GM12872 (cell line): ENCODE measurements at regions not wholly inside any gene's neighbourhood (a gene's known extent, or its start where the extent isn't known, plus 50 kb on each side); places are given as distances from the start of the nearest gene placed in this dataset.
A peak's percentile ranks its signal among the peaks of the same experiment; 100 is the strongest.

Source experiments
- TF ChIP-seq, protein P1 (sequence below): IDR thresholded peaks from 3 replicates; pipeline ENCODE4 v1.5.1; 2011; ENCODE audit warnings: low read depth, mild to moderate bottlenecking, low read length, moderate library complexity; ENCODE audit not compliant: insufficient read depth

DNA sequence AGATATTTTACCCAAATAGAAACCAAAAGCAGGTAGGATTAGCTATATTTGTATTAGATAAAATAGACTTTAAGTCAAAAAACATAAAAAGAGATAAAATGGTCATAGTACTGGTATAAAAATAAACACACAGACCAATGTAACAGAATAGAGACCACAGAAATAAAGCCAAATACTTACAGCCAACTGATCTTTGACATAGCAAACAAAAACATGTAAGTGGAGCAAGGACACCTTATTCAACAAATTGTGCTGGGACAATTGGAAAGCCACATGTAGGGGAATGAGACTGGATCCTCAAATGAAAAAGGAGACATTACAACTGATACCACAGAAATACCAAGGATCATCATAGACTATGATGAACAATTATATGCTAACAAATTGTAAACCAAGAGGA is 94.5 kb upstream of the SIRPG start:
- TF ChIP-seq, protein P1, sequence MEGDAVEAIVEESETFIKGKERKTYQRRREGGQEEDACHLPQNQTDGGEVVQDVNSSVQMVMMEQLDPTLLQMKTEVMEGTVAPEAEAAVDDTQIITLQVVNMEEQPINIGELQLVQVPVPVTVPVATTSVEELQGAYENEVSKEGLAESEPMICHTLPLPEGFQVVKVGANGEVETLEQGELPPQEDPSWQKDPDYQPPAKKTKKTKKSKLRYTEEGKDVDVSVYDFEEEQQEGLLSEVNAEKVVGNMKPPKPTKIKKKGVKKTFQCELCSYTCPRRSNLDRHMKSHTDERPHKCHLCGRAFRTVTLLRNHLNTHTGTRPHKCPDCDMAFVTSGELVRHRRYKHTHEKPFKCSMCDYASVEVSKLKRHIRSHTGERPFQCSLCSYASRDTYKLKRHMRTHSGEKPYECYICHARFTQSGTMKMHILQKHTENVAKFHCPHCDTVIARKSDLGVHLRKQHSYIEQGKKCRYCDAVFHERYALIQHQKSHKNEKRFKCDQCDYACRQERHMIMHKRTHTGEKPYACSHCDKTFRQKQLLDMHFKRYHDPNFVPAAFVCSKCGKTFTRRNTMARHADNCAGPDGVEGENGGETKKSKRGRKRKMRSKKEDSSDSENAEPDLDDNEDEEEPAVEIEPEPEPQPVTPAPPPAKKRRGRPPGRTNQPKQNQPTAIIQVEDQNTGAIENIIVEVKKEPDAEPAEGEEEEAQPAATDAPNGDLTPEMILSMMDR = no peak

DNA sequence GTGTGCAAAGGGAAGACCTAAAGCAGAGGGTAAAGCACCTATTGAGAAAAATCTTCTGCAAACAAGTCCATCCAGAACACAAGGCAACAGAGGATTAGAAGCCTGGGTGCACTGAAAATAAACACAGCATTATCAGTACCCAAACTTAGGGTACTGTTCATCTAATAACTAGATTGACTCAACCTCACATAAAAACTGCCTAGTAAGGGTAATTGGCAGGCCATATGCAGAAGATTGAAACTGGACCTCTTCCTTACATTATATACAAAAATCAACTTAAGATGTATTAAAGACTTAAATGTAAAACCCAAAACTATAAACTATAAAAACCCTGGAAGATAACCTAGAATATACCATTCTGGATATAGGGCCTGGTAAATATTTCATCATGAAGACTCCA is 91.2 kb upstream of the SIRPG start:
- TF ChIP-seq, protein P1 = no peak

DNA sequence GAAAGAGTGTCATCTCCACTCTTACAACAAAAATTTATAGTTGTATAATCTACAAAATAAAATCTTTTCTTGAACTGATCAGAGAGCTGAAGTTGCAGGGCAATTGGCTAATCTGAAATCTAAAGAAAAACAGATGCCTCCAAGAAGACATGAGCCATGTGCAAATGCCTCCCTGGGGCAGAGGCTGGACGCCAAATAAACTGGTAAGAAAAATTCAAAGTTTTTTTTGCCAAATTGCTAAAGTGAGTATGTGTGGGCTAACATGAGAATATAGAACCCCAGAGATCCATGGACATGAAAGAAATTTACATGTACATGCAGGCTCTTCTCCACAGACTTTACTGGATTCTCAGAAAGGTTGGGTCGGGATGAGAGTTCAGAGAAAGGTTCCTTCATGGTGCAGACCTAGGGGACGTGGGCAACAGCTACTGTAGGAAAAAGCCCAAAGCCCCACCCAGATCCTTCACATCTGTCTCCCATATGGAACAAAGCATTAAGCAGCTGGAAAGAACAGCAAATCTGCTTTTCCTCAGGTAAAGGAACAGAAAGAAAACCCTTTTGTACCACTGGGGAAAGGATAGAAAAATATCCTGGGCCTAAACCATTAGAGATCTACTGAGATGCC is 90.5 kb upstream of the SIRPG start:
- TF ChIP-seq, protein P1 = no peak

DNA sequence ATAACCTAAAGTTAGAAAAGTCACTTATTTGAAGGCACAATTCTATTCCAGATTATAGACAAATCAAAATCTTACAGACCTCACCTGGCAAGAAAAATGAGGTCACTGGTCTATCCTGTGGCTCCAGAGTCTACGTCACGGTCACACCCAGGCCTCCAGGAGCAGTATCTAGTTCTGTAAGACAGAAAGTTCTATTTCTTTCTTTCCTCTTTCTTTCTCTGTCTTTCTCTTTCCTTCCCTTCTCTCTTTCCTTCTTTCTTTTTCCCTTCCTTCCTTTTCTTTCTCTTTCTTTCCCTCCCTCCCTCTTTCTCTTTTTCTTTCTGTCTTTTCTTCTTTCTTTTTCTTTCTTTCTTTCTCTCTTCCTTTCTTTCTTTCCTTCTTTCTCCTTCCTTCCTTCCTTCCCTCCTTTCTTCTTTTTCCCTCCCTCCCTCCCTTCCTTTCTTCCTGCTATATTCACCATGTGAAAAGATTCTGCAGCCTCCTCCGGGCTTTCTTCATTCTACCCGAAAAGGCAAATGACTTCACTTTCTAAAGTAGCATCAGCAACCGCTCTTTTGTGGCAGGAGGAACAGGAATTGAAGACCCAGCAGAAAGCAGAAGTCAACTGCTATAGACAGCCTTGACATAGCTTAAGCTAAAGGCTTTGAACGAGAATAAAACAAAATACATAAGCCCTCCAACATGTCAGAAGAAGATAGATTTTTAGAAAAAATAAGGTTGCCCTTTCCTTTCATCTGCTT is 83.9 kb upstream of the SIRPG start:
- TF ChIP-seq, protein P1 = no peak

DNA sequence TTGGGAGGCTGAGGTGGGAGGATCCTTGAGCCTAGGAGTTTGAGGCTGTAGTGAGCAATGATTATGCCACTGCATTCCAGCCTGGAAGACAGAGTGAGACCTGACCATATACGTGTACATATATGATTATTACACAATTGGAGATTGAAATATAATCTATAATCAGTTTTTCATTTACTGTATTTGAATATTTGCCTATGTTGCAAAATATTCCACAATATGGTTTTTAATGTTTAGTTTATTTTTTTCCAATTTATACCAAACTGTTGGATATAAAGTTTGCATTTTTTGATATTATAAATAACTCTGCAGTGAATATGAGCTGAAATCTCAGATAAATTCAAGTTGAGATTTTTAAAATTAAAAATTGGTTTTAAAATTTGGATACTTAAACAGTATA is 79.6 kb upstream of the SIRPG start:
- TF ChIP-seq, protein P1 = no peak

DNA sequence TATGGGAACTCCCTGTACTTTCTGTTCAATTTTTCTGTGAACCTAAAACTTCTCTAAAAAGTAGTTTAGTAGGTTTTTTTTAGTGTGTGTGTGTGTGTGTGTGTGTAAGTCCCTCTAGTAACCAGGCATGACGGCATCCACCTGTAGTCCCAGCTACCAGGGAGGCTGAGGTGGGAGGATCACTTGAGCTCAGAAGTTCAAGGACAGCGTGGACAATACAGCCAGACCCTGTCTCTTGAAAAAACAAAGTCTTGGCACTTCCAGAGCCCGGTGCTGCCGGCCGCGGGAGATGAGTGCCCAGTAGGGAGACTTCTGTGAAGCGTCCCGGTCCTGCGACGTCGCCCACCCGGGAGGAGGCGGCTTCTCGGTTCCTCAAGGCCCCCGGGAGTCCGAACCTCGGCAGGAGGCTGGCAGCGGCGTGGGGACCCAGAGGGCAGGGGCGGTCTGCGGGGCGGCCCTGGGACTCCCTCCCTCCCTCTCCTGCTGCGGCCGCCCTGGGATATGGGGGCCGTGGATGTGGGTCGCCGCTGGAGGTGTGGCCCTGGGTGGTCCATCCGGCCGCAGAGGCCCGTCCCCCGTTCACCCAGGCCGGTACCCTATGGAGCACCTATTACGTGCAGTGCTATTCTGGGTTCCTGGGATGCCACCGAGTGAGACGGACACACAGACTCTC is 78.0 kb upstream of the SIRPG start:
- TF ChIP-seq, protein P1 = no peak

DNA sequence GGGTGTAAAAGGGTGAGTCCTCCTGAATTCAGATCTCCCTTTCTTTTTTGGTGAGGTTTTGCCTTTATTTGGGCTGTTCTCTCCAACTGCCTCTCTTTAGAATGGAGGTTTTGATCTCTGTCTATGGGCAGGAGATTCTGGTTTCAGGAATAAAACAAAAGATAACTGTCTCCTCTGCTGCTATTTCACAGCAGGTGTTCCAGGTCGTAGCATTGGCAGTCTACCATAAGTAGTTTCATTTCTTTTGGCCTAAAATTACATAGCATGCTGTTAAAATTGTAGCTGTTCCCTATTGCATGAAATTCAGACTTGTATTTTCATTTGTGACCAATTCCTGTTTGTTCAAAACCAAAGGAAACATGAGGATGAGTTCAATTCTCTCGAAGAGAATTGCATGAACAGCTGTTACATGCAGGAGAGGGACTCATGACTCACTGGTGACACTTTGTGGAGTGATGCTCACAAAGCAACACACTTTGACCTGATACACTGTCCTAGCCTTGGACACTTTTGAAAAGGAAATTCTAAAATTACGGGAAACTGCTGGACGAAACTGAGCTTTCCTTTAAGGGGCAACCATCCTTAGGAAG is 76.8 kb upstream of the SIRPG start:
- TF ChIP-seq, protein P1 = peak; percentile 36; the same call in 1 of the 3 replicates
